A549 (cell line): ENCODE measurements at regions not wholly inside any gene's neighbourhood (a gene's known extent, or its start where the extent isn't known, plus 50 kb on each side); places are given as distances from the start of the nearest gene placed in this dataset.
A peak's percentile ranks its signal among the peaks of the same experiment; 100 is the strongest.

Source experiments
- ATAC-seq, 2 experiments: fragments of 200-7000 bp in 1 of 2; fragments of >200 bp in 1 of 2; cut with Nextera tagmentation in 1 of 2; cut with Tn5 transposase in 1 of 2; 3 replicates each; pipeline versions ENCODE4 v1.8.0 to v1.9.1; 2018 to 2020; ENCODE audit warnings: mild to moderate bottlenecking in 1 of 2, moderate library complexity in 1 of 2
- CTCF ChIA-PET: fragments of 300-600 bp; sonication (Branson Sonifier 250); formaldehyde crosslinking; extraction: SDS; loops from one replicate; lab custom pipeline; 2021; ENCODE audit warnings: antibody characterized with exemption, inconsistent platforms; lab: Yijun Ruan, JAX
- POLR2A ChIA-PET: fragments of 350-600 bp; formaldehyde crosslinking; extraction: SDS; loops from one replicate; lab custom pipeline; 2021; ENCODE audit warnings: antibody characterized with exemption, inconsistent platforms; lab: Yijun Ruan, JAX
- DNase-seq, 2 experiments: peaks; one replicate each; pipeline versions ENCODE4 v3.0.0 to v3.0.0-alpha.2; 2011 to 2016; ENCODE audit warnings: low read depth in 1 of 2, low spot score in 1 of 2
- FAIRE-seq: peaks from 2 replicates; lab custom pipeline; 2011; peaks lifted over from hg19 to GRCh38; lab: Jason Lieb, UNC
- H3K27ac ChIP-seq, 2 experiments: fragments of >200 bp; sonication (Bioruptor Twin); formaldehyde crosslinking; 3 replicates each; pipeline ENCODE4 v1.5.1; 2016 to 2017
- H3K4me1 ChIP-seq: fragments of >200 bp; sonication (Bioruptor Twin); formaldehyde crosslinking; 3 replicates; pipeline ENCODE4 v1.6.1; 2016
- H3K4me2 ChIP-seq: fragments of >200 bp; sonication (Bioruptor Twin); formaldehyde crosslinking; 3 replicates; pipeline ENCODE4 v1.6.1; 2016
- H3K4me3 ChIP-seq: fragments of >200 bp; sonication (Bioruptor Twin); formaldehyde crosslinking; 3 replicates; pipeline ENCODE4 v1.5.1; 2016
- H3K9me3 ChIP-seq: fragments of >200 bp; sonication (Bioruptor Twin); formaldehyde crosslinking; 3 replicates; pipeline ENCODE4 v1.6.1; 2016
- BHLHE40 ChIP-seq: IDR thresholded peaks from 2 replicates; pipeline ENCODE4 v1.6.1; 2012; ENCODE audit warnings: low read depth, low read length, inconsistent platforms
- CBX8 ChIP-seq: fragments of 200-600 bp; sonication (generic); IDR thresholded peaks from 2 replicates; pipeline ENCODE4 v1.6.1; 2016
- EHF ChIP-seq: fragments of 250-450 bp; sonication (Bioruptor Pico); IDR thresholded peaks from 2 replicates; pipeline ENCODE4 v1.5.0; 2020; ENCODE audit warnings: mild to moderate bottlenecking
- EP300 ChIP-seq, 2 experiments: fragments of >200 bp; sonication (Bioruptor Twin); formaldehyde crosslinking; IDR thresholded peaks; 2 replicates in 1 of 2; 3 replicates in 1 of 2; pipeline ENCODE4 v1.6.1; 2016 to 2017
- ESRRA ChIP-seq: fragments of 150-350 bp; IDR thresholded peaks from 2 replicates; pipeline ENCODE4 v1.6.1; 2014; ENCODE audit warnings: mild to moderate bottlenecking, low read length, borderline replicate concordance
- FOSB ChIP-seq: fragments of 250-450 bp; sonication (Bioruptor Pico); IDR thresholded peaks from 2 replicates; pipeline ENCODE4 v1.5.0; 2020; ENCODE audit warnings: mild to moderate bottlenecking, moderate library complexity
- HDAC2 ChIP-seq: fragments of 200-600 bp; sonication (generic); IDR thresholded peaks from 2 replicates; pipeline ENCODE4 v1.6.1; 2016
- HOXA7 ChIP-seq: fragments of 250-450 bp; sonication (Bioruptor Pico); IDR thresholded peaks from 2 replicates; pipeline ENCODE4 v1.5.0; 2020; ENCODE audit warnings: mild to moderate bottlenecking, moderate library complexity
- HOXB5 ChIP-seq: fragments of 250-450 bp; sonication (Bioruptor Pico); IDR thresholded peaks from 2 replicates; pipeline ENCODE4 v1.5.0; 2020; ENCODE audit warnings: mild to moderate bottlenecking, moderate library complexity
- JUN ChIP-seq, 2 experiments: fragments of >200 bp; sonication (Bioruptor Twin); formaldehyde crosslinking; IDR thresholded peaks; 2 replicates in 1 of 2; 3 replicates in 1 of 2; pipeline ENCODE4 v1.6.1; 2016 to 2017
- KDM5A ChIP-seq: fragments of 200-600 bp; sonication (generic); IDR thresholded peaks from 2 replicates; pipeline ENCODE4 v1.6.1; 2016; ENCODE audit warnings: antibody characterized with exemption, mild to moderate bottlenecking
- MAFK ChIP-seq: fragments of 450-650 bp; IDR thresholded peaks from 2 replicates; pipeline ENCODE4 v1.6.1; 2014; ENCODE audit not compliant: partially characterized antibody
- MYC ChIP-seq: IDR thresholded peaks from 2 replicates; pipeline ENCODE4 v1.6.1; 2012; ENCODE audit warnings: mild to moderate bottlenecking, inconsistent platforms, low read length, improper control_type of control experiment, borderline replicate concordance
- NFE2L2 ChIP-seq: fragments of 150-350 bp; conservative IDR thresholded peaks from 2 replicates; pipeline ENCODE4 v1.6.1; 2014; ENCODE audit warnings: low read length
- RCOR1 ChIP-seq: fragments of 150-350 bp; IDR thresholded peaks from 2 replicates; pipeline ENCODE4 v1.6.1; 2014; ENCODE audit warnings: antibody characterized with exemption, low read length, low read depth
- SMC3 ChIP-seq: fragments of >200 bp; sonication (Bioruptor Twin); formaldehyde crosslinking; IDR thresholded peaks from 3 replicates; pipeline ENCODE4 v1.6.1; 2018; ENCODE audit warnings: inconsistent platforms
- SREBF2 ChIP-seq: fragments of 450-650 bp; IDR thresholded peaks from 2 replicates; pipeline ENCODE4 v1.6.1; 2014; ENCODE audit warnings: mild to moderate bottlenecking, moderate library complexity
- TFCP2L1 ChIP-seq: fragments of 250-450 bp; sonication (Bioruptor Pico); IDR thresholded peaks from 2 replicates; pipeline ENCODE4 v1.5.0; 2021; ENCODE audit warnings: mild to moderate bottlenecking
- ZFP36 ChIP-seq: fragments of 450-650 bp; IDR thresholded peaks from 2 replicates; pipeline ENCODE4 v1.6.1; 2014; ENCODE audit warnings: borderline replicate concordance; ENCODE audit not compliant: partially characterized antibody
- ZNF302 ChIP-seq: fragments of 250-450 bp; sonication (Bioruptor Pico); IDR thresholded peaks from 2 replicates; pipeline ENCODE4 v1.9.0; 2021; ENCODE audit warnings: inconsistent platforms, mild to moderate bottlenecking, moderate library complexity
- WGBS: methylation state at CpG from one replicate; pipeline ENCODE4 v1.1.6; 2017; ENCODE audit errors: missing lambda C conversion rate; 5-methylcytosine and 5-hydroxymethylcytosine counted together
- TF ChIP-seq, protein P1 (sequence below): IDR thresholded peaks from 2 replicates; pipeline ENCODE4 v1.6.1; 2012
- TF ChIP-seq, protein P2 (sequence below): fragments of 250-450 bp; sonication (Bioruptor Pico); IDR thresholded peaks from 2 replicates; pipeline ENCODE4 v1.5.0; 2020; ENCODE audit warnings: low read depth, mild to moderate bottlenecking, moderate library complexity
- TF ChIP-seq, protein P3 (sequence below): fragments of >200 bp; sonication (Bioruptor Twin); formaldehyde crosslinking; IDR thresholded peaks from 3 replicates; pipeline ENCODE4 v1.5.1; 2016
- TF ChIP-seq, protein P4 (sequence below): fragments of >200 bp; sonication (Bioruptor Twin); formaldehyde crosslinking; IDR thresholded peaks from 2 replicates; pipeline ENCODE4 v1.6.1; 2016

DNA sequence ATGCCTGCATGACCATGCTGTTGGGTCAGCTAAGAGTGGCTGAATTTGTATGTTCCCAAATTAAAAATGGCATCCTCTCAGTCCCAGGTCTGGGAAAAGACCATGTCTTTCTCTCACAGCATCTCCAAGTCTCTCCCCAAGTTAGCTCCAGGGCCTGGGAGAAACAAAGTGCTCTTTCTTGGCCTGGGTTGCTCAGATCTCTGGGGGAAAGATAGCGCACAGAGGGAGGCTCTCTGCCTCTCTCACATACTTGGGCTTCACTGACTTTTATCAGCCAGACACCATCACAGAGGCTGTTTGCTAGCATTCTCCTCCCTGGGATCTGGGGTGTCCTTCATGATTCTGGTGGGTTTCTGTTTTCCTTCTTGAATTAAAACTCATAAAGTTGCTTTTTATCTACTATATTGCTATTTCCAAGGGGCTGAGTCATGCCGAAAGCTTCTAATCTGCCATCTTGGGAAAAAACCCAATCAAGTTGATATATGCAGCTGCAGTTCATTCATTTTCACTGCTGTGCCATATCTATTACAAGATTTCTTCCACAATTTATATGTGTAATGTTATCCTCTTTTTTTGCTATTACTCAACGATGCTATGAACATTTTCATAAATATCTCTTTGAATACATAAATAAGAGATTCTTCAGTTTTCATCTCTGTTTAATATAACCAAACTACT lies 190.2 kb downstream of the MOXD1 start (continued):
- TF ChIP-seq, protein P1, sequence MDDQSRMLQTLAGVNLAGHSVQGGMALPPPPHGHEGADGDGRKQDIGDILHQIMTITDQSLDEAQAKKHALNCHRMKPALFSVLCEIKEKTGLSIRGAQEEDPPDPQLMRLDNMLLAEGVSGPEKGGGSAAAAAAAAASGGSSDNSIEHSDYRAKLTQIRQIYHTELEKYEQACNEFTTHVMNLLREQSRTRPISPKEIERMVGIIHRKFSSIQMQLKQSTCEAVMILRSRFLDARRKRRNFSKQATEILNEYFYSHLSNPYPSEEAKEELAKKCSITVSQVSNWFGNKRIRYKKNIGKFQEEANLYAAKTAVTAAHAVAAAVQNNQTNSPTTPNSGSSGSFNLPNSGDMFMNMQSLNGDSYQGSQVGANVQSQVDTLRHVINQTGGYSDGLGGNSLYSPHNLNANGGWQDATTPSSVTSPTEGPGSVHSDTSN, result no peak
- TF ChIP-seq HOXA7 (CRISPR knock-in tag), result no peak
- TF ChIP-seq SREBF2, result no peak
- TF ChIP-seq, all 56 proteins: peak for 0

DNA sequence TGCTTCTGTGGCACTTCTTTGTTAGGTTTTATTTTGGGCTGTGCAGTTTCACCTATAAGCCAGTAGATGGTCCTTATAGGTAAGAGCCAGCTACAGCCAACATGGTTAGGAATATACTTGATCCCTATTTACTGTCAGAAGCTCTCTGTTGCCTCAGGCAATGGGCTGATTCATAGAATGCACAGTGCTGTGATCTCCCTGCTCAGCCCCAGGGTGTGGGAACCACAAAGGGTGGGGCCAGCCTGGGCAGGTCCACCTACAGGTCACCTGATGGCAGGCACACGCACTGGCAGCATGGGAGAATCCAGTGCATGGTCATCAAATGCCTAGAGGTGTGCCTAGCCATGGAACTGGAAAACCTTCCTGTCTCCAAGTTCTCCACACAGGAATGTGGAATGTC lies 191.9 kb downstream of the MOXD1 start:
- no CpG with 5 or more reads among the region's 1 CpG for WGBS
- ATAC-seq (no peak), DNase-seq (no peak), FAIRE-seq (no peak)
- Histone ChIP-seq H3K4me2 (no peak overlapping the region), H3K27ac (no peak overlapping the region), H3K4me1 (no peaks in the 10 kb centered on the region), H3K9me3 (no peaks in the 10 kb centered on the region), H3K4me3 (no peak overlapping the region)
- TF ChIP-seq HOXB5 (CRISPR knock-in tag) (no peak), ZNF302 (CRISPR knock-in tag) (no peak)
- ChIA-PET POLR2A (no interaction called here), CTCF (no interaction called here)

DNA sequence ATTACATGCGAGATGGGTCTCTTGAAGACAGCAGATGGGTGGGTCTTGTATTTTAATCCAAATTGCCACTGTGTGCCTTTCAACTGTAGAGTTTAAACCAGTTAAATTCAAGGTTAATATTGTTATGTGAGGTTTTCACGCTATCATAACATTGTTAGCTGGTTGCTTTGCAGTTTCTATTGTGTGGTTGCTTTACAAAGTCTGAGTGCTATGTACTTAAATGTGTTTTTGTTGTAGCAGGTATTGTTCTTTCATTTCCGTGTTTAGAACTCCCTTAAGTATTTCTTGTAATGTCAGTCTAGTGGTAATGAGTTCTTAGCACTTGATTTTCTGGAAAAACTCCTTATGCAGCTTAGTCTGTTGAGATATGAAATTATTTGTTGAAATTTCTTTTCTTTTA lies 193.3 kb downstream of the MOXD1 start:
- no peak overlapping the region for H3K4me2 ChIP-seq
- H3K27ac ChIP-seq, result no peak overlapping the region
- WGBS, result 45% methylated on average over 3 of the region's 3 CpGs
- TF ChIP-seq HDAC2, result no peak
- TF ChIP-seq, protein P2, sequence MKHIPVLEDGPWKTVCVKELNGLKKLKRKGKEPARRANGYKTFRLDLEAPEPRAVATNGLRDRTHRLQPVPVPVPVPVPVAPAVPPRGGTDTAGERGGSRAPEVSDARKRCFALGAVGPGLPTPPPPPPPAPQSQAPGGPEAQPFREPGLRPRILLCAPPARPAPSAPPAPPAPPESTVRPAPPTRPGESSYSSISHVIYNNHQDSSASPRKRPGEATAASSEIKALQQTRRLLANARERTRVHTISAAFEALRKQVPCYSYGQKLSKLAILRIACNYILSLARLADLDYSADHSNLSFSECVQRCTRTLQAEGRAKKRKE, result no peak
- TF ChIP-seq SMC3, result no peak
- no peak for TF ChIP-seq KDM5A
- no peak for TF ChIP-seq BHLHE40
- ChIA-PET CTCF (no interaction called here), POLR2A (no interaction called here)
- no peak for ATAC-seq
- no peaks in the 10 kb centered on the region for H3K4me1 ChIP-seq
- DNase-seq, result no peak
- H3K9me3 ChIP-seq, result no peaks in the 10 kb centered on the region
- H3K4me3 ChIP-seq, result no peak overlapping the region
- no peak for FAIRE-seq

DNA sequence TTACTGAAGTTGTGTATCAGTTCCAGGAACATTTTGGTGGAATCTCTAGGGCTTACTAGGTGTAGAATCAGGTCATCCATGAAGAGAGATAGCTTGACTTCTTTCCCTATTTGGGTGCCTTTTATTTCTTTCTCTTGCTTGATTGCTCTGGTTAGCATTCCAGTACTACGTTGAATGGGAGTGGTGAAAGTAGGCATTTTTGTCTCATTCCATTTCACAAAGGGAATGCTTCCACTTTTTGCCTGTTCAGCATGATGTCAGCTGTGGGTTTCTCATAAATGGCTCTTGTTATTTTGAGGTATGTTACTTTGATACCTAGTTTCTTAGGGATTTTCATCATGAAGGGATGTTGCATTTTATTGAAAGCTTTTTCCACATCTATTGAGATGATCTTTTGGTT lies 195.3 kb downstream of the MOXD1 start:
- Histone ChIP-seq H3K9me3 (no peaks in the 10 kb centered on the region), H3K4me1 (no peaks in the 10 kb centered on the region), H3K4me3 (no peak overlapping the region), H3K27ac (no peak overlapping the region), H3K4me2 (no peak overlapping the region)
- TF ChIP-seq JUN (IDR thresholded peaks at IDR 0.05), result no peak
- no peak for TF ChIP-seq NFE2L2
- peak; percentile 3 for TF ChIP-seq MAFK
- no peak for TF ChIP-seq TFCP2L1 (CRISPR knock-in tag)
- TF ChIP-seq CBX8, result no peak
- ChIA-PET POLR2A (no interaction called here), CTCF (interaction anchor here (1.0 to 1.4 kb wide), 2 partner anchors 281 to 290 kb away, joined by 3 to 4 read pairs; no protein-coding TSS in a partner anchor)
- DNase-seq (no peak), ATAC-seq (no peak), FAIRE-seq (no peak)
- WGBS, result 39% methylated on average over 1 of the region's 1 CpG

DNA sequence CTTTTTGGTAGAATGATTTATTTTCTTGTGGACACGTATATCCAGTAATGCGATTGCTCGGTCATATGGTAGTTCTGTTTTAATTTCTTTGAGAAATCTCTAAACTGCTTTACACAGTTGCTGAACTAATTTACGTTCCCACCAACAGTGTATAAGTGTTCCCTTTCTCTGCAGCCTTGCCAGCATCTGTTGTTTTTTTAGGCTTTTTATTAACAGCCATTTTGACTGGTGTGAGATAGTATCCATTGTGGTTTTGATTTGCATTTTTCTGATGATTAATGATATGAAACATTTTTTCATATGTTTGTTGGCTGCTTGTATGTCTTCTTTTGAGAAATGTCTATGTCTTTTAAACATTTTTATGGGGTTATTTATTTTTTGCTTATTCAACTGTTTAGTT lies 196.7 kb downstream of the MOXD1 start:
- ChIA-PET CTCF (no interaction called here), POLR2A (no interaction called here)
- TF ChIP-seq HOXA7 (CRISPR knock-in tag) (no peak), MAFK (no peak), FOSB (CRISPR knock-in tag) (no peak), MYC (no peak), EP300 (IDR thresholded peaks at IDR 0.05) (no peak), ESRRA (no peak), EHF (no peak), ZFP36 (no peak), ZNF302 (CRISPR knock-in tag) (no peak), RCOR1 (no peak), HOXB5 (CRISPR knock-in tag) (no peak)
- TF ChIP-seq, protein P3, sequence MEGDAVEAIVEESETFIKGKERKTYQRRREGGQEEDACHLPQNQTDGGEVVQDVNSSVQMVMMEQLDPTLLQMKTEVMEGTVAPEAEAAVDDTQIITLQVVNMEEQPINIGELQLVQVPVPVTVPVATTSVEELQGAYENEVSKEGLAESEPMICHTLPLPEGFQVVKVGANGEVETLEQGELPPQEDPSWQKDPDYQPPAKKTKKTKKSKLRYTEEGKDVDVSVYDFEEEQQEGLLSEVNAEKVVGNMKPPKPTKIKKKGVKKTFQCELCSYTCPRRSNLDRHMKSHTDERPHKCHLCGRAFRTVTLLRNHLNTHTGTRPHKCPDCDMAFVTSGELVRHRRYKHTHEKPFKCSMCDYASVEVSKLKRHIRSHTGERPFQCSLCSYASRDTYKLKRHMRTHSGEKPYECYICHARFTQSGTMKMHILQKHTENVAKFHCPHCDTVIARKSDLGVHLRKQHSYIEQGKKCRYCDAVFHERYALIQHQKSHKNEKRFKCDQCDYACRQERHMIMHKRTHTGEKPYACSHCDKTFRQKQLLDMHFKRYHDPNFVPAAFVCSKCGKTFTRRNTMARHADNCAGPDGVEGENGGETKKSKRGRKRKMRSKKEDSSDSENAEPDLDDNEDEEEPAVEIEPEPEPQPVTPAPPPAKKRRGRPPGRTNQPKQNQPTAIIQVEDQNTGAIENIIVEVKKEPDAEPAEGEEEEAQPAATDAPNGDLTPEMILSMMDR, result no peak
- TF ChIP-seq, protein P4, sequence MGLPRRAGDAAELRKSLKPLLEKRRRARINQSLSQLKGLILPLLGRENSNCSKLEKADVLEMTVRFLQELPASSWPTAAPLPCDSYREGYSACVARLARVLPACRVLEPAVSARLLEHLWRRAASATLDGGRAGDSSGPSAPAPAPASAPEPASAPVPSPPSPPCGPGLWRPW, result no peak
- H3K4me3 ChIP-seq, result no peak overlapping the region
- no peak overlapping the region for H3K27ac ChIP-seq
- H3K4me2 ChIP-seq, result no peak overlapping the region
- ATAC-seq (no peak), FAIRE-seq (no peak), DNase-seq (no peak)
- no peaks in the 10 kb centered on the region for H3K4me1 ChIP-seq
- H3K9me3 ChIP-seq, result no peaks in the 10 kb centered on the region
- 76% methylated on average over 4 of the region's 4 CpGs for WGBS
